GM21381 (cell line): ENCODE measurements at regions not wholly inside any gene's neighbourhood (a gene's known extent, or its start where the extent isn't known, plus 50 kb on each side); places are given as distances from the start of the nearest gene placed in this dataset.

Experiments
- ATAC-seq: cut with Tn5 transposase; IDR thresholded peaks from one replicate; pipeline ENCODE4 v1.9.1; 2021; ENCODE audit warnings: mild to moderate bottlenecking, moderate library complexity; ENCODE audit not compliant: unreplicated experiment

DNA sequence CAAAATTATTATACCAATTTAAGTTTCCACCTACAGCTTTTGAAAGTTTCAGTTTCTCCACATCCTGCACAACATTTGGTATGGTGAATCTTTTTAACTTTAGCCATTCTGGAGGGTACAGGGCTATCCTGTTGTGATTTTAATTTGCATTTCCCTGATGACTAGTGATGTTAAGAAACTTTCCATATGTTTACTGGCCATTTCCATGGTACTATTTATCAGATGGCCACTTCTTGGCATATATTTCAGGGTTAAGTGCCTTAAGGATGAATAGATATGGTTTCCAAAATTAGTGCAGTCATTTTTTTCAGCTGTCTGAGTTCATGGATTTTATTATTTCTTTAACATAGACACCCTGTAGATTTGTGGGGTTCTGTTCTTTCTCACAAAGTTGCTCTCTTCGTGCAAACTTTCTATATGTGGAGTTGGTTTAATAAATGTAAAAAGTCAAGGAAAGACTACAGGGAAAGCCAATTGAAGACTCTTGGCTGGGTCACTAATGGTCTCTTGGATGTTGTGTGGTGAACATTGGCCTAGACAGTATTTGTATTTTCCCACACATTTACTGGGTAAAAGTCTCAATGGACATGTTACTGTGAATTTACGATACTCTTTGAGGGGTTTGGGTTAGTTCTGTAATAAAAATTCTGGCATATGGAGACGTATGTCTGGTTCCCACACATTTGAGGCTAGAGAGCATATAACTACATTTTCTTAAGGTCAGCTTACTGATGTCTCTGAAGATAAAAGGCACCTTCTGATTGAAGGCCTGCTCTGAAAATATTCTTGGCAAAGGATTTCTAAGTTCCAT is 147.5 kb upstream of the PDZRN3 start:
- ATAC-seq = no peak

DNA sequence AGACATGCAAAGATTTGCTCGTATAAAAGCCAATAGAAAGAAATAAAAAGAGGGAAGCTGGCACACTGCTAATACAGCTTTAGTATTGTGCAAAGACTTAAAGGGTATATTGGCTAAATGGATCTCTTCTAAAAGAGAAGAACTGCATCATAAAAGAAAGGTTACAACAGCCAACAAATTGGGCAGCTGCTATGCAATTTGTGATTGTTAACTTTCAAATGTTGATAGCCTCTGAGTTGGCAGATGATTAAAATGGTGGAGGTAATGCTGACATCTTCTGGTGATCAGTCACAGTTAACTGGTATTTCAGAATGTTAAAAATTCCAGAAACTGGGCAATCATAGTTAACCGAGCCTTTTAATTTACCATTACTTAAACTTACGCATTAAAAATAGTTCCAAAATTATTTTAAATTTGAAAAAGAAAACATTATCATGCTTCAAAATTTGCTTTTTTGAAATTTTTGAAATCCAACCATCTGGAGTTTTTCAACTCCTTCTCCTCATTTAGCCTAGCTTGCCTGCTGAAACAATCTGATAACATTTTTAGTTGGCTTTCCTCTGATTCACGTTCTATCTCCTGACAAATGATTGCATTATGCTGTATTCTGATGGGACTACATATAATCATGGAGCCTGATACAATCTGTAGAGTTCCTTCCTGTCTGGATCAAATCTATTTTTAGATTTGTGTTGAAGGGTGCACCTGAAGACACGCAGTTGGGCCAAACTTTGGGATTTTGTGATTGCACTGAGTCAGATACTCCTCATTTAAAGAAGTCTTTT is 144.0 kb upstream of the PDZRN3 start:
- no peak for ATAC-seq

DNA sequence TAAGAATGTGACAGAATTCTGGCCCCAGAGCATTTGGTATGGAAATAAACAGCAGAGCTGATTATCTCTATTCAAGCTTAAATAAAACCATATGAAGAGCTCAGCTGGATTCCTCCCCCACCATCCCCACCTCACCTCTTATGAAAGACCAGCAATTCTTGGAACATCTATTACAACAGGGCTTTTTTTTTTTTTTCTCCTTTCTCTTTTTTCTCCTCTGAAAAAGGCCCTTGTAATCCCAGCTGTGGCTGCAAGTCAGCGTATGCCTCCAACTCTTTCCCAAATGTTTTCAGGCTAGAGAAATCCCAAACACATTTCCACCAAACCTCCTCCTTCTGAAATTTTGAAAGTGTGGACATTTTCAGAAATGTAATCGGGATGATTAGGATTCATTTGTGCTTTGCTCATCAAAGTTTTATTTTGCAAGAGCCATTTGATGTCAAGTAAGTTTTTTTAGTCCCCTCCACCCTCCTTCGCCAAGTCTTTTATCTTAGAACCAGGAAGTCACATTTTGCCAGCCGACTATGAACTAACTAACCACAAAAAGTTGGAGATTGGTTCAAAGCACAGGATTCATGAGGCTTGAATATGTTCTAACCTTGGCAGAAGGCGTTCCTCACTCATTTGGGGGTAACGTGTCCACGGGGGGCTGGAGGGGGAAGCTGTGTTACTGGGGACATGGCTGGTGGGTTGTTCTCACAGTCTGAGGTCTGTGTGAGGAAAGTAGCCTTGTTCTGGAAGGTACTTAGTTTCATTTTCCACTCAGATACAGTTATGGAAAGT is 142.0 kb upstream of the PDZRN3 start:
- no peak for ATAC-seq

DNA sequence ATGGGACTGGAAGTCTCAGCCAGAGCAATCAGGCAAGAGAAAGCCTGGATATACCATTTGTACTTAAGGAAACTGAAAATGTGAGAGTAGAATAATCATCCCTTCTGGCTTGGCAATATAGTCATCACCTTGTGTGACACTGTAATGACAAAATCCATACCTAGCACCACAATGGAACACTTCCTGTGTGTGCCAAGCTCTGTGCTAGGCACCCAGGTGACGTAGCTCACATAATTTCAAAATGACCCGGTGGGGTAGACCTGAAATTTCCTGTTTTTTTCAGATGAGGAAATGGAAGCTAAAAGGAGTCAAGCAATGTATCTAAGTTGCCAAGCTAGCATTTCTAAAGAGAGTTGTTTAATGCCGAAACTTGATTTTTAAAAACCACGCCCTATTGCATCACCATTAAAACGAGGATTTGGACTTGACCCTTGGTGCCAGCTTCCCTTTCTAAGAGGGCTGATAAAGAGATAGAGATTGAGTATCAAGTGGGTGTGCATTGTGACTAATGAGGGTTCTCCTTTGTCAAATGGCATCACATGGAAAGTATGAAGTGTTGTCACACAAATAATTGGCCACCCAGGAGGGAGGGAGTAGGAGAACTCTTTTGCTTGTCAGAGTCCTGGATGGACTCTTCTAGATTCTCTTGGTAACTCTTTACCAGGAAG is 141.3 kb upstream of the PDZRN3 start:
- no peak for ATAC-seq

DNA sequence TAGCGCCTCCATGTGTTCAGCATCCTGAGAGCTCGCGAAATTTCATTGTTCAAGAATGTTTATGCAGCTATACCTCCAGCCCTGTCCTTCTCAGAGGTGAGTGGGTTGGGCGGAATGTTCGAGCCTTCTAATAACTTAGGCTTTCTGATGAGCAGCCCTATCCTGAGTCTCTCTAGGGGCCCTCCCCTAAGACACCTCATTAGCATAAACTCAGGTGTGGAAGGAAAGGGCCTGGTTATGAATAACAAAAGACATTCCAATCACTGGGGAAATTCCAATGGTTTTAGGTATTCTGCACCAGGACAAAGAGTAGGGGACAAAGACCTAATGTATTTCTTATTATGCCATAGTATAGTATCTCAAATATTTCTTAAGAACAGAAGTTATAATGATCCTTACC is 138.1 kb upstream of the PDZRN3 start:
- ATAC-seq = no peak

DNA sequence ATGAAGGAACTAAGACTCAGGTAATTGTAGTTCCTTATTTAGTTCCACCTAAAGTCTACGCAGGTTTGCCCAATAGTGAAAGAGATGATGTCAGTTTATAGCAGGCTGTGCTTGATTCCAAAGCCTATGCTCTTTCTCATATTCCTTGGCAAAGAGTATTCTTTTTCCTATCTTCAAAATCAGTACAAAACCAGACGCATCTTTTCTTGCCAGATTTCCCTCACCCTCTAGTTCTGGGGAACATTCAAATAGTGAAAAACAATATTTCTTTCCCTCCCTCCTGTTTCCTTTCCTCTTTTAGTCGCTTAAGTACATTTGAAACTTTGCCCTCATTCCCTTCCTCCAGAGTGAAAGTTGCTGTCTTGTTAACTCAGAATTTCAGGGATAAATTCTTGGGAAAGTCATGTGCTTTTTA is 134.6 kb upstream of the PDZRN3 start:
- no peak for ATAC-seq

DNA sequence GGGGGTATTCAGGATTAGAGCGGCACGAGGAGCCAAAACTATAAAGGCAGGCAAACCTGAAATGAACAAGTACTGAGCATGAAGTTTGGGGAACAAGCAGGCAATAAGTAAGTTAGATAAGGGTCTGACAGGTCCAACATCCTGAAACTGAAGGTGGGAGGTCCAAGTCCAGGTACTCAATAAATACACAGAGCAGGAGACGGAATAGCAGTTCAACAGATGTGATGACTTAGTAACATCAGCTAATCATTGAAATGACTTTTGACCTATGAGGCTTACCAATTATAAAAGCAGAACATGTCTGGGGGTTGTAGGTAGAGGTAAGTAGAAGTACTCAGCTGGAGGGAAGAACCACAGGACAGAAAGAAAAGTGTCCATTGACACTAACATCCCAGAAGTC is 132.8 kb upstream of the PDZRN3 start:
- ATAC-seq = no peak

DNA sequence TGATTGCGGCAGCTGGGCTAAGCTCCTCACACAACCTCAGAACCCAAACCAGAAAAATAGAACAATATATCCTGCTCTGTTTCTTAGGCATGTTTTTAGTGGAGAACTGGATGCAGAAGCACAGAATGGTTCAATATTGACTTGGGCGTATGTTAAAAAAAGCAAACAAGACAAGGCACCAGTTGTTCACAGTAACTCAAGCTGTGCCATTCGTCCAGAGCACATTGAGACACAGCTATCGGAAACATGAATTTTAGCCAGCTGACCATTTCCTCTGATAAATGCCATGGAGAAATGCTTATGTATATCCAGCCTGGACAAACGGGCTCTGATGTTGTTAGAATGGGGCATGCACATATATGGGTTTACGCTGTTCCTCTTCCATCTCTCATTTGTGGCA is 129.2 kb upstream of the PDZRN3 start:
- ATAC-seq = no peak

DNA sequence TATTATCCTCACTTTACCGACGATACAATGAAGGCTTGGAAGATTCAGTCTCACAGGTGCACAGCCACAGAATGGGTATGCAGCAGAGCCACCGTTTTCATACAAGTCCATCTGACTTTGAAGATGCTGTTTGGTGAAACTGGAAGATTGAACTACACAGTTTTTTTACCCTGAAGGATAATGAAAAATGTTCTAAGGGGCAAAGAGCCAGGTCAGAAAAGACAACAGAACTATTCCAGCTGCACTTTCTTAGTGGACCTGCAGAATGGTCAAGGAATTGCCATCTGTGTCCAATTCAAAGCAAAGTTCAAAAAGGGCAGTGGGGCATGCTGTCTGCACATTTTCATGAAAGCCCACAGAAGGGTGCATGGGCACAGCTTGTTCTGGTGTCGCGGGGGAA is 127.6 kb upstream of the PDZRN3 start:
- no peak for ATAC-seq

DNA sequence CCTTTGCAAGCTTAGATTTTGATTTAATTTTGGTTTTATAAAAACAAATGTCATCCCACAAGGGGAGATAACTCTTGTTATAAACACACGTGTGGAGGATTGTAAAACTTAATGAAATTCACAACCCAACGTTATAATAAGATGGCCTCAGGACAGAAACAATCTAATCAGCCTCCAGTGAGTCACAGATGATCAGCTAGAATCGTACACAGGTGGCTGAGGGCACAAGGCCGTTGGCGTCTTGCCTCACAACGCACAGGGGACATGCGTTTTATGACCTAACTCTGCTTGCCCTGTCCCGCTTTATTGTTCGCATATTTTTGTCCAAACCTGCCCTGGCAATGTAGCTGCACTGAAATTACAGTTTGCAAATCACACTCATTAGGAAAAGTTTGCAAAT is 121.9 kb upstream of the PDZRN3 start:
- no peak for ATAC-seq

DNA sequence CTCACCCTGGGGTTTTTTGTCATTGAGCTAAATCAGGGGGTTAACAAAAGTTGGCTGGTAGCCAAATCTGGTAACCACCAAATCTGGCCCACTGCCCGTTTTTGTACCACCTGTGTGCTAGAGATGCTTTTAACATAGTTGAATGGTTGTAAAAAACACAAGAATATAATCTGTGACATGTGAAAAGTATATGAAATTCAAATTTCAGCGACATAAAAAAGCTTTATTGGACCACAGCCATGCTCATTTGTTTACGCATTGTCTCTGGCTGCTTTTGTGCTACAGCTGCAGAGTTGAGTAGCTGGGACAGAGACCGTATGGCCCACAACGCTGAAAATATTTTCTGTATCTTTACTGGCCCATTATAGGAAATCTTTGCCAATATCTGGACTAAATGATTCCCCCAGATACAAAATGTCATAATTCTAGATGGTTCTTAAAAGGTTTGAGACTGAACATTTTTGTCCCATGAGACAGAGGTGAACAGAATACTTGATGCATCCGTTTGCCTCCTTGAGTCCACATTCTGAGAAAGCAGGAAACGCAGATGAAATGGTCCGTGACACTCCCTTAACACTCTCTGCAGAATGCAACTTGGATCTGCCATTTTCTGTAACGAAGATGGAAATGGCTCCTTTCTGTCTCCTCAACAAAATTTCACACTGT is 120.9 kb upstream of the PDZRN3 start:
- no peak for ATAC-seq

DNA sequence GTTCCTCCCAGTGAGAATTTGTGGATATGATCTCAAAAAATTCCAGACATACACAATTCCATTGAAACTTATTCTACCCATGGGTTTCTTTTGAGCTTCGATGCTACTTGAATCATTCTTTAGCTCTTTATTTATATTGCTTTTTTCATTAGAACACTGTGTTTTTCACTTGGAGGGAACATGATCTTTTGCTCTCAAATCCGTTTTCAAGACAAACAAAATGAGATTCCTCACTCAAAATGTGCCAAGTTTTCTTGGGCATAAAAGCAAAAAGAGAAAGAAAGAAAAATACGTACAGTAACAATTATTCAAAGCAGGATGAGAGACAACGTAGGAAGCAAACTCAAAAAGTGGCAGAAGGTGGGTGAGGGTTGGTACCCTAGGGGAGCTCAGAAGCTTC is 118.8 kb upstream of the PDZRN3 start:
- ATAC-seq = no peak

DNA sequence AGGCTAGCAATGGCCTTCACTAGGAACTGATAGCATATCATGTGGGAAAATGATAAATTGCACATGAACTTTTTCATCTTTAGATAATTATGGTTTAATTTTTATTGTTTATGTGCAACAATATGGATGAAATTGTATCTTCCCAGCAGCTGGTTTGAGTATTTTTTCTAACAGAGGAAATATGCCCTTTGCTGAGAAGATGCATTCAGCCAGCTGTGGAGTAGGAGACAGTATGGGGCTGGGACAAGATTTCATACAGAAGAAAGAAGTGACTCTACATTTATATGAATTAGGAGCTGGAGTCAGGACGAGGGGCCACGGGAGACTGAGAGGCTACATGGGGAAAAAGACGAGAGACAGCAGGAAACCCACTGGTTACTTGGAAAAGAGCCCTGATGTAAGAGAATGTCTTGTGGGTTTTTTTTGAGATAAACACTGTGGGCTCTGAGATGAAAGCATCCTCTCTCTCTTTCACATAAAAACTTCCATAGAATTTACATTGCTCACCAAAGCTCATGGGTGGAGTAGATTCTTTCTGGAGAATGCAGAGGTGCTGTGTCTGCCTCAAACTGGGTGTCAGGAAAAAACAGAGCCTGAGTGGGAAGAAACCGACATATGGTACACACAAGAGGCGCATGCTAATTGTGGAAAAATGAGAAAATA is 115.2 kb upstream of the PDZRN3 start:
- ATAC-seq = no peak

DNA sequence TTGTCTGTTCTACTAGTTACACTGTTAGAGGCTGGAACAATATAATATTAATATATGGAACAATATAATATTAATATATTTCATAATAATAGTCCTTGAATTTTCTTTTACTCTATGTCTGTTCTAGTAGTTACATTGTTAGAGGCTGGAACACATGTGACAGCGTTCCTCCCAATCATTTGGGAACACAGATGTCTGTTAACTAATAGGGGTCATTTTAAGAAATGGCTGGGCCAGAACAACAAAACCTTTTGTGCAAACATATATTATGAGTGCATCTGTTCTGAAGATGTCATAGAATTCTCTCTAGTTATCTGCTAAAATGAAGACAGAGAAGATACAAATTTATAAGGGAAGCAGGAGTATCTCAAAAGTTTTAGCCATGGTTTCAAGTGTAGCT is 114.0 kb upstream of the PDZRN3 start:
- no peak for ATAC-seq

DNA sequence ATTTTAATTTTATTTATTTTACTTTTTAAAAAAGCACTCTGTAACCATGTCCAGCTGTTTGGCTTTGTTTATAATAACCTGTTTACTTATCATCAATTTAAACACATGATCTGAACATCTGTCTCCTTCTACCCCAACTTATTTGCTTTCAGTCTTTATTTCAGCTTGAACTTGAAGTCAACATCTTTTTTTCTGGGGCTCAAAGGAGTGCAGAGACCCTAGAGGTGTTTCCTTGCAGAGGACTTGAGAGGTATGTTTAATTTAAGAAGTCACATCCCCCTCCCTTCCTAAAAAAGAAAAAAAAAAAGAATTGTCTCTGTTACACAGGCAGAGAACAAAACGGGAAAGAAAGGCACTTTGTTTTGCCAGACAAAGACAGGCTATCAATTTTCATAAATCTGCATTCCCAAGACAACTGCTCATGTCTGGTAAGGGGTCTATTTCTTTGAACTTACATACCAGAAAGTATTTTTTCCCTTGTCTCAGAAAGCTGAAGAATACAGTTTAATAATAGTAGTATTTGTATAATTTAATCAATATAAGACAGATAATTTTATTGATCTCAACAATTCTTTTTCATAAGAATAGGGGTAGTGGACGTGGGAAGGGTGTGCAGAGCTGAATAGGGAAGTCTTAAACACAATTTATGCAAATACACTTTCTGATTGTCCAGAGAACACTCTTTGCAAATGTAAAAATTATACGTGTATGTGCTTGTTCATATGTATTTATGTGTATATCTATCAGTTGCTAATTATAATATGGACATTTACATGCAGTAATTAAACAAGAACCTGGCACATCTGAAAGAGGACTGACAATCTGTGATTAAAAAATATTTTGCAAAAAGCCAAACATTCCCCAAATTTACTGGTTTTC is 109.7 kb upstream of the PDZRN3 start:
- ATAC-seq = no peak

DNA sequence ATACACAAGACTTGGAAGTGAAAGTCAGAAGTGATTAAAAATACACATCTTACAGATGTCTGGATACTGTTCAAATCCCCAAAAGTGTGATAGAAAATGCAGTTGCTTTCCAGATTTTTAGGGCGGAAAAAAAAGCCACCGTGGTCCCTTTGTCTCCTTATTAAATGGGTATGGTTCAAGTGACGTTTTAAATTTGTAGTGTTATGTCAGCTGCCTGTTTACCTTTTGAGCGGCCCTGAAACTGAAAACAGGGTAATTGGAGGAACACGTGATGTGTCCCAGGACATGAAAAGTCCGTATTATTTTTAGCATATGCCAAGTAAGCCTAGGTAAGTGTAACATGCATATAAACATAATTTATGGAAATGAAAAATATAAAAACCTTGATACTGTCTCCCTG is 109.0 kb upstream of the PDZRN3 start:
- ATAC-seq = no peak

DNA sequence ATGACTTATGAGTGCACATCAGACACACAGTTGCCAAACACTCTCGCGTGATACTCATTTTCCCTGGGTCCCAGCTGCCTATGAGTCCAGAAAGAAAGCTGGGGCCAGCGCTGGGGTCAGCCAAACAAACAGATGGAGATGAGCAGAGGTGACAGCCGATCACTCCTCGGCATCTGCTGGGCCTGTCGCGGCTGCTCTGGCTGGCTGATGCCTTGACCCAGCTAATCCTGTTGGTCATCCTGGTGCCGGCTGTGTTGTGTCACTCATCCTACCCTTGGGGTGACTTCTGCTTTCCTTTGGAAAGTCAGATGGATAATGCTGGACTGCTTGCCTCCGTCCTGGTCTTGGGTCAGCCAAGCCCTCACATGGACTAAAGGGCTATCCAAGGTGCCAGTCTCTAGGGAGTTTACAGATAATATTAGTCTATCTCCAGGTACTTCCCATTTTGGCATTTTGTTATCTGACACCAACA is 105.3 kb upstream of the PDZRN3 start:
- ATAC-seq = no peak

DNA sequence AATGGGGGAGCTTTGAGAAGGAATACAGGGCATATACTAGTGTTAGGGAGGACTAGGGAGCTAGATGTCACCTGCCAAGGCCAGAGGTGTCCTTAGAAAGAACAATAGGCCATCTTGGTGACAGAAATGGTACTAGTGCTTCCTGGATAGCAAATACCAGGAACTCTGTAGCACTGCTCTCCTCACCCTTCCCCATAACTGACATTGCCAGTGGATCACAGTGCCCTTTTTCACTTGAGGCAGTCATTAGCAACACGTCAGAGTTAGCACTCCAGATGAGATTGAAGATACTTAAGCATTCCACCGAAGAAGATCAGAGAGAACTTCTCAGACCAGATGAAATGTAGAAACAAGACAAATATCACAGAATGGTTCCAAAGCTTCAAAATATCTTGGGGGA is 103.1 kb upstream of the PDZRN3 start:
- no peak for ATAC-seq
